ENCODE measurements at regions not wholly inside any gene's neighbourhood (a gene's known extent, or its start where the extent isn't known, plus 50 kb on each side); places are given as distances from the start of the nearest gene placed in this dataset.

DNA sequence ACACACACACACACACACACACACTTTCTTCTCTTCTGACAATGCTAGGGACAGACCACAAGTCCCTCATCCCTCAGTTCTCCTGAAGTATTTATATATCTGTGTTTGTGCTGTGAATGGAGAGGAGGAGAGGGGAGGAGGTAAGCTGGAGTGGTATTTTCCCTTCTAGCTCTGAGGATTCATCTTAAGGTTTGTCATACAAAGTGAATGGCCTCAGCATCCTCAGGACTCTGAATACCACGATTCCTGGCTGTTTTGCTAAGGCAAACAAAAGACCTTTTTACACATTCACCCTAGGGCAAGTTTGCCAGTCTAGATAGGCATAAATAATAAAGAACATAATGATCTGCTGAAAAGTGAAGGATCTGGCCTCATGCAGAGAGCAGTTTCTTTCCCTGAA is 65.7 kb upstream of the CHMP2B start:
- H3K4me3 ChIP-seq = no peak overlapping the region
- H3K4me1 ChIP-seq = no peaks in the 10 kb centered on the region
- H3K27ac ChIP-seq = no peak overlapping the region
- no peak for TF ChIP-seq CTCF (IDR thresholded peaks at IDR 0.05)
- DNase-seq (ENCODE audit: low spot score) = no peak
- H3K36me3 ChIP-seq = no peaks in the 10 kb centered on the region
- H3K27me3 ChIP-seq = no peaks in the 10 kb centered on the region
- H3K9me3 ChIP-seq = no peaks in the 10 kb centered on the region

DNA sequence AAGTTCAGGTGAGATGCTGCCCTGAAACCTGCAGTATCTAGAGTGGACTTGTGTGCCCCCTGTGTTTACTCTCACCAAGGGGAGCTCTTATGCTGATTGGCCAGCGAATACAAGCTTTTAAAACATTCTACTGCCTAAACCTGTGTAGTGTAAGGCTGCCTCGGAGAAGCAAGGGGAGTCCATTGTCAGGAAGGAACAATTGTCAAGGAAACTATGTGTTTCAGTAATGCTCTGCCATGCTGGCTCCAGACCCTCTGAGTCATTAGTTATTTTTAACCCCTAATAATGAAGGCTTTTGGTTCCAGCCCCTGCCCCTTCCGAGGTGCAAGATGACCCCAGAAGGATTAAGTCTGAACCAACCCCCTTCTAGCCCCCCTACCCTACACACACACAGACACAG is 66.1 kb upstream of the CHMP2B start:
- no peak for DNase-seq (ENCODE audit: low spot score)
- no peaks in the 10 kb centered on the region for H3K36me3 ChIP-seq
- H3K9me3 ChIP-seq = no peaks in the 10 kb centered on the region
- H3K4me3 ChIP-seq = no peak overlapping the region
- no peaks in the 10 kb centered on the region for H3K27me3 ChIP-seq
- H3K27ac ChIP-seq = no peak overlapping the region
- H3K4me1 ChIP-seq = no peaks in the 10 kb centered on the region
- no peak for TF ChIP-seq CTCF (IDR thresholded peaks at IDR 0.05)

DNA sequence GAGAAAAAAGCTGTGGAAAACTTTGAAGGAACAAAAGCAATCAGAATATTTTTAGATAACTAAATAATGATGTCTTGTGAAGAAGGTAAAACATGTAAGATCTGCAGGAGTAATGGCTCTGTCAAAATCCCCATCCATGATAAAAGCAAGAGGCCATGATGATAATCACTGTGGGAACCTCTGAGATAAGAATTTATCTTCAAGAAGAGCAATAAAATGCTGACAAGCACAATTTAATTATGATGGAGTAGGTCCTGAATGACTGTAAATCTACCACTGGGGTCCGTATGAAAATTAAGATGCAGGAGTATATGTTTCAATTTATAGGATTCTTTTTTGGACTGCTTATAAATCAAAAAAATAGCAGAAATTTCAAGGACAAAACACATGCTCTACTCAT is 68.3 kb upstream of the CHMP2B start:
- H3K27ac ChIP-seq = no peak overlapping the region
- no peak overlapping the region for H3K4me3 ChIP-seq
- DNase-seq (ENCODE audit: low spot score) = no peak
- no peaks in the 10 kb centered on the region for H3K27me3 ChIP-seq
- H3K4me1 ChIP-seq = no peaks in the 10 kb centered on the region
- no peak for TF ChIP-seq CTCF (IDR thresholded peaks at IDR 0.05)
- no peaks in the 10 kb centered on the region for H3K36me3 ChIP-seq
- no peaks in the 10 kb centered on the region for H3K9me3 ChIP-seq

DNA sequence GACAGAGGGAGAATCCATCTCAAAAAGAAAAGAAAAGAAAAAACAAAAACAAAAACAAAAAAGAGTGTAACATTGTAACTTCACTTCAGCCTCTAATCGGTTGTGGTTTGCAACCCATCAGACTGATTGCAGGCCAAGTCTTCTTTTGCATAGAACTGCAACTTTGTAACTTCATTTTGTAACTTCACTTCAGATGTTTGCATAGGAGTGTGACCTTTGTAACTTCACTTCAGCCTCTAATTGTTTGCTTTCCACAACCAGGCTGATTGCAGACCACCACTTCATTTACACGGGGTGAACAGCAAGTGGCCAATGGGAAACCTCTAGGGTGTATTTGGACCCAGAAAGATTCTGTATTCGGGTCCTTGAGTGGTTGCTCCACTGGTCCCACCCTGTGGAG is 79.1 kb upstream of the CHMP2B start:
- H3K4me3 ChIP-seq = no peak overlapping the region
- H3K36me3 ChIP-seq = no peaks in the 10 kb centered on the region
- H3K27me3 ChIP-seq = no peaks in the 10 kb centered on the region
- no peaks in the 10 kb centered on the region for H3K4me1 ChIP-seq
- no peaks in the 10 kb centered on the region for H3K9me3 ChIP-seq
- TF ChIP-seq CTCF (IDR thresholded peaks at IDR 0.05) = no peak
- no peak overlapping the region for H3K27ac ChIP-seq
- no peak for DNase-seq (ENCODE audit: low spot score)

GRCh38 chr3:87147562-87147961 is 79.5 kb upstream of the CHMP2B start:
- H3K4me1 ChIP-seq = no peaks in the 10 kb centered on the region
- H3K4me3 ChIP-seq = no peak overlapping the region
- no peaks in the 10 kb centered on the region for H3K27me3 ChIP-seq
- TF ChIP-seq CTCF (IDR thresholded peaks at IDR 0.05) = no peak
- no peaks in the 10 kb centered on the region for H3K36me3 ChIP-seq
- no peaks in the 10 kb centered on the region for H3K9me3 ChIP-seq
- DNase-seq (ENCODE audit: low spot score) = no peak
- no peak overlapping the region for H3K27ac ChIP-seq

- DNase-seq (ENCODE audit: low spot score) = no peak
- no peaks in the 10 kb centered on the region for H3K4me1 ChIP-seq
- no peaks in the 10 kb centered on the region for H3K27me3 ChIP-seq
- no peak for TF ChIP-seq CTCF (IDR thresholded peaks at IDR 0.05)
- no peak overlapping the region for H3K27ac ChIP-seq
- peaks cover 0 to 13% of the 10 kb centered on the region in 2 donors for H3K9me3 ChIP-seq
- H3K4me3 ChIP-seq = no peak overlapping the region
- H3K36me3 ChIP-seq = no peaks in the 10 kb centered on the region
These were observed 81.6 kb upstream of the CHMP2B start for GRCh38 chr3:87145553-87145952.

Measured in right atrium auricular region (tissue), 2 donors.